ENCODE measurements at regions not wholly inside any gene's neighbourhood (a gene's known extent, or its start where the extent isn't known, plus 50 kb on each side); places are given as distances from the start of the nearest gene placed in this dataset.

GRCh38 chr5:6827526-6828219 is 114.4 kb downstream of the TENT4A start:
- H3K9me3 ChIP-seq (ENCODE audit: insufficient read depth in 2 of 2, low read depth in 1 of 2, low read length in 1 of 2) = peaks cover 6 to 7% of the 10 kb centered on the region in 2 experiments; a peak in 3 of 4 replicates
- no peak overlapping the region for H3K9ac ChIP-seq (replicated peaks in 1 of 4; ENCODE audit: extremely low read depth in 1 of 4, low read depth in 3 of 4, low read length in 3 of 4)
- ChIA-PET CTCF (ENCODE audit: partially characterized antibody) (interaction anchor here (0.7 to 9.2 kb wide), 4 partner anchors 8 to 78 kb away, joined by 3 to 45 read pairs (median 4); no protein-coding TSS in a partner anchor), POLR2A (ENCODE audit: partially characterized antibody) (no interaction called here)
- DNase-seq (ENCODE audit: low read depth in 1 of 2, low spot score in 2 of 2) (no peak), FAIRE-seq (no peak)
- no peak overlapping the region for H4K8ac ChIP-seq (ENCODE audit: extremely low read depth, insufficient read depth, low read length)
- peaks cover 0 to 5% of the 10 kb centered on the region in 2 experiments for H4K20me1 ChIP-seq (replicated peaks in 1 of 2; ENCODE audit: control insufficient read depth in 1 of 2, insufficient read depth in 2 of 2, low read length in 2 of 2)
- H2AFZ ChIP-seq (ENCODE audit: low read length) = no peak overlapping the region
- no peak overlapping the region for H3K27ac ChIP-seq (ENCODE audit: low read depth, low read length)
- H2BK12ac ChIP-seq (ENCODE audit: low read depth, low read length) = no peak overlapping the region
- H2BK15ac ChIP-seq (ENCODE audit: low read length) = no peak overlapping the region
- no peak overlapping the region for H2BK120ac ChIP-seq (replicated peaks; ENCODE audit: low read depth, low read length)
- peaks cover 0 to 2% (median 0%) of the 10 kb centered on the region in 4 experiments; a peak in 1 of 7 replicates for H3K27me3 ChIP-seq (replicated peaks in 1 of 4; ENCODE audit: control insufficient read depth in 3 of 4, extremely low read depth in 1 of 4, insufficient read depth in 3 of 4, low read length in 3 of 4)
- WGBS, 2 experiments (ENCODE audit: extremely low coverage in 1 of 2, insufficient coverage in 1 of 2, insufficient read length in 1 of 2, insufficient replicate concordance in 2 of 2, low coverage in 1 of 2, low lambda C conversion rate in 2 of 2, missing lambda C conversion rate in 1 of 2) = 93% methylated on average over 9 of the region's 9 CpGs; no CpG with 5 or more reads in 1 of the 2 experiments
- no peak overlapping the region for H3K18ac ChIP-seq (ENCODE audit: extremely low read depth, low read length)
- H3K23ac ChIP-seq (ENCODE audit: insufficient read length) = no peak overlapping the region
- H3K4me3 ChIP-seq (ENCODE audit: extremely low read depth in 1 of 4, insufficient read depth in 2 of 4, low read depth in 3 of 4, low read length in 4 of 4) = no peak overlapping the region
- no peak overlapping the region for H3K56ac ChIP-seq (replicated peaks; ENCODE audit: insufficient read length, low read depth, low read length)
- H3K79me1 ChIP-seq (ENCODE audit: low read depth, low read length) = no peaks in the 10 kb centered on the region
- no peak overlapping the region for H3K14ac ChIP-seq (ENCODE audit: insufficient read length)
- no peak overlapping the region for H2BK20ac ChIP-seq (ENCODE audit: low read length)
- no peak overlapping the region for H4K5ac ChIP-seq (ENCODE audit: insufficient read length, low read depth, low read length)
- H3K36me3 ChIP-seq (ENCODE audit: control insufficient read depth in 2 of 4, insufficient read depth in 4 of 4, low read length in 3 of 4) = no peaks in the 10 kb centered on the region; a peak in 1 of 8 replicates
- H2BK5ac ChIP-seq (ENCODE audit: low read depth, low read length) = no peak overlapping the region
- H3K4me1 ChIP-seq (replicated peaks in 1 of 4; ENCODE audit: control insufficient read depth in 3 of 4, insufficient read depth in 4 of 4, low read length in 3 of 4) = no peaks in the 10 kb centered on the region; a peak in 1 of 7 replicates
- no peaks in the 10 kb centered on the region for H3K79me2 ChIP-seq (ENCODE audit: control insufficient read depth in 1 of 2, insufficient read depth in 2 of 2, low read length in 2 of 2)
- no peak overlapping the region for H3K4me2 ChIP-seq (ENCODE audit: insufficient read depth in 1 of 2, low read depth in 2 of 2, low read length in 2 of 2)
- no peak overlapping the region for H3K4ac ChIP-seq (replicated peaks; ENCODE audit: insufficient read length, low read depth, low read length)
- no peak overlapping the region for H2AK5ac ChIP-seq (ENCODE audit: low read depth, low read length)
- H4K91ac ChIP-seq (replicated peaks; ENCODE audit: insufficient read length, low read length) = no peak overlapping the region
- peaks cover 2% of the 10 kb centered on the region; the same call in 1 of the 2 replicates for H3K23me2 ChIP-seq (ENCODE audit: low read depth, low read length)
- TF ChIP-seq SAP30 (IDR thresholded peaks at IDR 0.05; ENCODE audit: insufficient read depth, insufficient replicate concordance, low read length) (no peak), CEBPB (IDR thresholded peaks at IDR 0.05; ENCODE audit: low read depth, low read length) (no peak), EZH2 (IDR thresholded peaks at IDR 0.05; ENCODE audit: low read depth, low read length, severe bottlenecking) (no peak), GTF2F1 (IDR thresholded peaks at IDR 0.05; ENCODE audit: borderline replicate concordance, low read depth, low read length) (no peak), GABPA (IDR thresholded peaks at IDR 0.05; ENCODE audit: borderline replicate concordance, insufficient read depth, low read length) (no peak), ATF2 (IDR thresholded peaks at IDR 0.05; ENCODE audit: low read length) (no peak), SIRT6 (IDR thresholded peaks at IDR 0.05; ENCODE audit: low read length) (no peak), PHF8 (conservative IDR thresholded peaks at IDR 0.05; ENCODE audit: low read depth, low read length) (no peak), BCL11A (IDR thresholded peaks at IDR 0.05; ENCODE audit: low read depth in 2 of 2, low read length in 2 of 2) (no peak), RXRA (IDR thresholded peaks at IDR 0.05; ENCODE audit: insufficient read depth, low read depth, low read length) (no peak), TCF12 (IDR thresholded peaks at IDR 0.05; ENCODE audit: low read depth, low read length) (no peak)

Measured in H1 (cell line).